HG02970 (cell line): ENCODE measurements at regions not wholly inside any gene's neighbourhood (a gene's known extent, or its start where the extent isn't known, plus 50 kb on each side); places are given as distances from the start of the nearest gene placed in this dataset.
"Not testable (repeated sequence)": the region's sequence is repeated elsewhere in the genome, so short reads cannot be mapped to it uniquely, and the experiment has no call there.

Experiments
- ATAC-seq: cut with Tn5 transposase; IDR thresholded peaks from one replicate; pipeline ENCODE4 v1.9.1; 2021; ENCODE audit warnings: mild to moderate bottlenecking, moderate library complexity, moderate number of reproducible peaks; ENCODE audit not compliant: unreplicated experiment, low FRiP score

GRCh38 chr6:141790921-141791320 lies 341.8 kb upstream of the GJE1 start:
- ATAC-seq: no peak

DNA sequence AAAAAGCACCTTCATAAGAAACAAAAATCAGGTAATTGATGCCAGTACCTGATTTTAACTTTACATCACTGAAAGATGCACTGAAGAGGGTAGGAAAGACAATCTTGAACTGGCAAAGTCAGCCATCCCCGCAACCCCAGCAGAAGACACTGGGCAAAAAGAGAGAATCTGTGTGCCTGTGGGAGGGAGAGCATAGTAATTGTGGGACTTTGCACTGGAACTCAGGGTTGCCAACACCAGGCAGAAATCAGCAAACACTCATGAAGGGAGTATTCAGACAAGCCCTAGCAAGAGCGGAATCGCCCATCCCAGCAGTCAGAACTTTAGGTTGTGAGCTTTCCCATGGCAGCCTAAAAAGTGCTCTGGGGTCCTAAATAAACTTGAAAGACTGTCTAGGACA lies 344.6 kb upstream of the GJE1 start:
- ATAC-seq: no peak

DNA sequence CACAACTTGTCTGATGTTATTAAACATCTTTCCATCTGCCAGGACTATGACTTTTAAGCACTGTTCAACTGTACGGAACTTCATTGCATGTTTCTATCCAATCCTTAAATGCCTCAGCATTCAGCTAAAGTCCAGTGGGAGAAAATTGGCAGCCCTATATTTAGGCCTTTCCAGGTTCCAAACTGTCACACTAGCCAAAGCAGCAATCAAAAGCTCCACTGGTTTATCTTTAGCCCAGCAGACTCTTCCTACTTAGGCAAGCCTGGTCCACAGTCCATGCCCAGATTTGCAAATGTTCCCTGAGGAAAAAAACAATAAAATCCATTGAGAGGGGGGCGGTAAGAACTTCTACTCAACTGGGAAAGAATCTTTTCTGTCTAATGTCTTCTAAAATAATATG lies 349.1 kb upstream of the GJE1 start:
- no peak for ATAC-seq

DNA sequence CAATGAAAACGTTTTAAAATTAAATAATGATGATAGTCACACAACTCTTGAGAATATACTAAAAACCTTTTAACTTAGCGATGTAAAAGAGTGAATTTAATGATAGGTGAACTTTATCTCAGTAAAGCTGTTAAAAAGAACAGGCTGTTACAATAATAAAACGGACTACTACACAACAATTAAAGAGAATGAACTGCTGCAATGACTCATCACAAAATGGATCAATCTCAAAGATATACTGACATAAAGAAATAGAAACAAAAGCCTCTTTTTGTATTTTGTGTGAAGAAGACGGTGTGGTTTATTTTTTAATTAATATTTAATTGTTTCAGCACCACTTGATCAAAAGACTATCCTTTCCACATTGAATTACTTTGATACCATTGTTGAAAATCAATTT lies 352.4 kb upstream of the GJE1 start:
- ATAC-seq: no peak

- ATAC-seq: no peak
These were observed 368.3 kb upstream of the GJE1 start for GRCh38 chr6:141764388-141764787.

DNA sequence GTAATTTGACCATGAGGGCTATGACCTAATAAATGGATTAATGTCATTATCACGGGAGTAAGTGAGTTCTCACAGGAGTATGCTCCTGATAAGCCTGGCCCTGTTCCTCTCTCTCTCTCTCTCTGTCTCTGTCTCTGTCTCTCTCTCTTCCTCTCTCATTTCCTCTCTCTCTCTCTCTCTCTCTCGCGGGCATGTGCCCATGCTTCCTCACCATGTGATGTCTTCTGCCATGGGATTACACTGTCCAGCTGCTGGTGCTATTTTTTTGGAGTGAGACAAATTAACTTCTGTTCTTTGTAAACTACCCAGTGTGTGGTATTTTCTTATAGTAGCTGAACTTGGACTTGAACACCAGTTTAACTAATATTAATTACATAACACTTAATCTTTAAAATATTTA lies 374.3 kb upstream of the GJE1 start:
- no peak for ATAC-seq

DNA sequence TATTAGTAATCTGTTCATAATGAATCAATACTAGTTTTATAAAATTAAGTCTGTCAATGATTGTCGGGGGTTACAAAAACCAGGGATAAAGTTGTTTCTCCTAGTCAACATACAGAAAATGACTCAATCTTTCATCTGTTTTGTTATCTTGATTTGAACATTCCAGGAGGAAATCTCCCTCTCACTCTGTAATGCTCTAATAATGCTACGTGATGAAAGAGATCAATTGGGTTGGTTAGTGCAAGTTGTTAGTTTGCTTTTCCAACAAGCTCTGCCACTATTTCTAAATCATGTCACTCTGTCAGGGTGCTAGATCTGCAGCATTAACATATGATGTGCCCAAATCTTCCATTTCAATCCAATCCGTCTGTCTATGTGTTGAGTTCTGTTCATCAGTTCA lies 379.5 kb upstream of the GJE1 start:
- no peak for ATAC-seq

DNA sequence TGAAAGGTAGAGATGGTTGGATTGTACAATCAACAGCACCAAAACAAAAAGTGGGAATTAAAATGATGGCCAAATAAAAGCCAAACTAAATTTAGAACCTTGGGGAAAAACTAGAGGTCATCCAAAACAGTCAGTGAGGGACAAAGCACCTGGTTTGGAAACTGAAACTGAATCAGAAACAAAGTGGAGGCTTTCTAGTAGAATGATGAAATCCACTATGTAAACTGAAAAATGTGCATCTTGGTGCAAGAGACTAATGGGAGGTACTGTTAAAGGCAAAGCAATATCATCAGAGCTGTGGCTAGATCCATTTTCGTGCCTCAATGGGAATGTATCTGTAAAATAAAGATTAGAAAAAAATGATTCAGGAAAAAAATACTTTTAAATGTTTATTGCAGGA lies 380.0 kb upstream of the GJE1 start:
- peak; percentile 69 for ATAC-seq

GRCh38 chr6:141746324-141746723 lies 386.4 kb upstream of the GJE1 start:
- not testable (repeated sequence) for ATAC-seq

DNA sequence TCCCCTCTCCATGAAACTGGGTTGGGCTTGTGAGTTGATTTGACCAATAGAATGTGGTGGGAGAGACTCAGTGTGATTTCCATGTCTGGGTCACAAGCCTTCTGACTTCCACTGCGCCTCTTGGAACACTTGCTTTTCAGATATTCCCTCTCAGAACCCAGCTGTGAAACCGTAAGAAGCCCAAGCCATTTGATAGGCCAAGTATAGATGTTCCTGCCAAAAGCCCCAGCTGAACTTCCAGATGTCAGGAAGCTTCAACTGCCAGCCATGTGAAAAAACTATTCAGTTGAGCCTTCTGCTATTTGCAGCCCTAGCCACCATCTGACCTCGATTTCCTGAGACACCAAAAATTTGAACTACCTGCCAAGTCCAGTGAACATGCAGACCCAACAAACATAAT lies 387.8 kb upstream of the GJE1 start:
- ATAC-seq: no peak

- ATAC-seq: no peak
These were observed 388.4 kb upstream of the GJE1 start for GRCh38 chr6:141744194-141744925.

GRCh38 chr6:141736104-141736503 lies 396.6 kb upstream of the GJE1 start:
- no peak for ATAC-seq

- ATAC-seq: no peak
These were observed 397.6 kb upstream of the GJE1 start for GRCh38 chr6:141735126-141735525.

GRCh38 chr6:141734071-141734840 lies 398.5 kb upstream of the GJE1 start:
- no peak for ATAC-seq

DNA sequence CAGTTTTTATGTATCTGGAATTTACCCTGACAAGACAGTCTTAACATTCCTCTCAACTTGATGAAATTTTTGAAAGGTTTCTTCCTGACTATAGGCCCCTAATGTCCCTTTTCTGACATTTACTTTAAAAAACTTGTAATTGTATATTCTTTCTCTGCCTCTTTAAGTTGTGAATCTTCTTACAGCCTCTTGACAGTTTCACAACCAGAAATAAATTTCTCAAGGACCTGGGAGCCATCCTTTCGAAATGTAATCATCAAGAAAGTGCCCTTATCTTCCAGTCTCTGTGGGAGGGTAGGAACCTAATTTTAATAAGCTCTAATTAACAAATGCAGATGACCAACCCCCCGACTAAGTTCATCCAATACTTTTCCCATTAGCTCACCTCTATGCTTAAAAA lies 403.6 kb upstream of the GJE1 start:
- no peak for ATAC-seq

DNA sequence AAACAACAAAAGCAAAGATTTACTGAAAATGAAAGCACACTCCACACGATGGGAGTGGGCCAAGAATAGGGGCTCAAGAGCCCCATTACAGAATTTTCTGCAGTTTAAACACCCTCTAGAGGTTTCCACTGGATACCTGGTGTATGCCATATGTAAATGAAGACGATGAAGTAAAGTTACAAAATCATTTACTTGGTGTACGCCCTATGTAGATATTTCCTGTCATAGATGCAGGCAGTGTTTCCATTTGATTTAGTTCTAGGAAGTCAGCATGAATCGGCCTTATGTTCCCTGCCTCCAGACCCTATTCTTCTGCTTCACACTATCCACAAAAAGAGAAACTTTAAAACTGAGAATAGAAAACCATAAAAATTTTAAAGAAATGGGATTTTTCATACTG lies 404.4 kb upstream of the GJE1 start:
- ATAC-seq: no peak

GRCh38 chr6:141726248-141726647 lies 406.5 kb upstream of the GJE1 start:
- no peak for ATAC-seq

GRCh38 chr6:141724731-141725130 lies 408.0 kb upstream of the GJE1 start:
- no peak for ATAC-seq

DNA sequence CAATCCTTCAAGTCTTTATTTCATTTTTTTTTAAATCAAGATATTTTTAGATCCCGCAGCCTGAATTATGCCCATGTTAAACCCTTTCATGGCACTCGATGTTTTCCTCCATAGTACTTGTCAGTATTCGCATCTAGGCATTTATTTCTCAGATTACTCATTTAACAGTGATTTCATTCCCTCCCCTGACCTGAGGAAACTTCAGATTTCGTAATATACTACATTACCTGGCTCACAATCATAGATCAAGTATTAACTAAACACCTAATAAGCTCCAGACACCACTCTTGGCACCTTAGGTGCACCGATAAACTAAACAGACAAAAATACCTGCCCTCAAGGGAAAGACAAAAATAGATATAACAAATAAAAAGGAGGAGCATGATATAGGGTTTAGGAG lies 413.2 kb upstream of the GJE1 start:
- no peak for ATAC-seq

DNA sequence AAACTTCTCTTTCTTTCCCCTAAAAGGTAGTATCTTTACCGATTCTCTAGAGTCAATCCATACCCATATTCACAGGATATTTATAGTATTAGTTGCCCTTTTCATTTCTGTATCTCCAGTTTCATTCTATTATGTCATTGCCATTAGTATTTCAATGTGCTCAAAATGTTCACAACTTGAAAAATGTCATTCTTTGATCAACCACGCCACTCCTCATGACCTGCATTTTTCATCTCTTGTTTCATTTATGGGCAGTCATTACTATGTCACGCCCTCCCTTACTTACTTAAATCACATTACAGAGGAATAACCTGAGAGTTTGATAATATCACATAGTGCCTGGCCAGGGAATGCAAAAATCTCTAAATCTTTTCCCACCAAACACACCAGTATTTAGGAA lies 427.3 kb upstream of the GJE1 start:
- no peak for ATAC-seq

- ATAC-seq: no peak
These were observed 428.6 kb upstream of the GJE1 start for GRCh38 chr6:141704151-141704550.

GRCh38 chr6:141701732-141702131 lies 431.0 kb upstream of the GJE1 start:
- ATAC-seq: no peak
